BLaER1 treated with 17β-estradiol and CSF1 and Interleukin-3, amounts not matched to agents 10 nM and 100 nM (cell line): ENCODE measurements at regions not wholly inside any gene's neighbourhood (a gene's known extent, or its start where the extent isn't known, plus 50 kb on each side); places are given as distances from the start of the nearest gene placed in this dataset.
A peak's percentile ranks its signal among the peaks of the same experiment; 100 is the strongest.

Source experiments
- H3K27ac ChIP-seq, 11 experiments: shearing (Covaris generic); formaldehyde crosslinking; 2 replicates each; pipeline ENCODE4 v1.8.1; 2022
- H3K27me3 ChIP-seq, 11 experiments: shearing (Covaris generic); formaldehyde crosslinking; 2 replicates each; pipeline ENCODE4 v1.8.1; 2022
- H3K36me3 ChIP-seq, 11 experiments: shearing (Covaris generic); formaldehyde crosslinking; 2 replicates each; pipeline ENCODE4 v1.8.1; 2022
- H3K4me1 ChIP-seq, 10 experiments: shearing (Covaris generic); formaldehyde crosslinking; 2 replicates each; pipeline ENCODE4 v1.8.1; 2022
- H3K4me2 ChIP-seq, 11 experiments: shearing (Covaris generic); formaldehyde crosslinking; 2 replicates each; pipeline ENCODE4 v1.8.1; 2022
- H3K4me3 ChIP-seq, 10 experiments: shearing (Covaris generic); formaldehyde crosslinking; 2 replicates each; pipeline ENCODE4 v1.8.1; 2022
- H3K9ac ChIP-seq, 11 experiments: shearing (Covaris generic); formaldehyde crosslinking; 2 replicates each; pipeline ENCODE4 v1.8.1; 2022
- H3K9me3 ChIP-seq, 11 experiments: shearing (Covaris generic); formaldehyde crosslinking; replicated peaks in 1 of 11; 2 replicates each; pipeline ENCODE4 v1.8.1; 2022
- H4K20me1 ChIP-seq, 11 experiments: shearing (Covaris generic); formaldehyde crosslinking; 2 replicates each; pipeline ENCODE4 v1.8.1; 2022
- Cebpa-rat ChIP-seq, 11 experiments: shearing (Covaris generic); IDR thresholded peaks; 2 replicates each; pipeline ENCODE4 v1.8.1; 2022

DNA sequence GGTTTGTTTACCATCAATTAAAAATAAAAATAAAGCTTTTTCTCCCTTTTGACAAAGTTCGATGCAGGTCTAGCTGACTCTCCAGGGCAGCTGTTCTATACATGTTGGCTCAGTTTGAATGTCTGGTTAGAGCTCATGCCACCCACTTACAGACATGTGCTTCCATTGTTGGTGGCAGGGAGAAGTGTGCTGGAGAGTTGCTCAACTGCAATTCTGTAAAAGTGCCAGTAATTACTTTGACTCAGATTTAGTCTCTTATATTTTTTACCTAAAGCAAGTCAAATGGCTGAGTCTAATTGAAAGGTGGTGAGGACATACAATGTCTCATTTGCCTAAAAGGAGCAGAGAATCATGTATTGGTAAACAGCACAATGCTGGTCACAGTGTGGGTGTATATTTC, 609.1 kb upstream of the SYT4 start:
- Histone ChIP-seq H4K20me1 (no peaks in the 10 kb centered on the region), H3K9ac (no peak overlapping the region), H3K9me3 (no peaks in the 10 kb centered on the region), H3K4me2 (no peak overlapping the region), H3K4me3 (no peak overlapping the region), H3K36me3 (no peaks in the 10 kb centered on the region), H3K27me3 (no peaks in the 10 kb centered on the region), H3K27ac (no peak overlapping the region), H3K4me1 (no peaks in the 10 kb centered on the region)
- no peak for TF ChIP-seq Cebpa-rat (IDR thresholded peaks at IDR 0.05)

DNA sequence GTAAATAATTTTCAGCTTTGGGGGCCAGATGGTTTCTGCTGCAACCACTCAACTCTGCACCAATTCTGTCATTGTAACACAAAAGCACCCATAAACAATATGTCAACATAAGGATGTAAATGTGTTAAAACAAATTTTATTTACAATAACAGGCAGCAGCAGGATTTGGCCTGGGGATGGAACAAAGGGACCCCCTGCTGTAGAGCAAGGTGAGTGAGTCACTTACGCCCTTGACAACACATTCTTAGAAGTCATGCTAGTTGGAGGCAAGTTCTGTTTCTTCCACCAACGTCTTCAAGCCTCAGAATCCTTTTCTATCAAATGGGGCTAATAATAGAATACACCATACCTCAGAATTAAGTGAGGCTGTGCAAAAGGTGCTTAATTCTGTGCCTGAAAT, 610.2 kb upstream of the SYT4 start:
- Histone ChIP-seq H3K4me2 (no peak overlapping the region), H3K27me3 (no peaks in the 10 kb centered on the region), H3K9ac (no peak overlapping the region), H3K9me3 (no peaks in the 10 kb centered on the region), H3K36me3 (no peaks in the 10 kb centered on the region), H3K27ac (no peak overlapping the region), H4K20me1 (no peaks in the 10 kb centered on the region), H3K4me1 (no peaks in the 10 kb centered on the region), H3K4me3 (no peak overlapping the region)
- TF ChIP-seq Cebpa-rat (IDR thresholded peaks at IDR 0.05): no peak

DNA sequence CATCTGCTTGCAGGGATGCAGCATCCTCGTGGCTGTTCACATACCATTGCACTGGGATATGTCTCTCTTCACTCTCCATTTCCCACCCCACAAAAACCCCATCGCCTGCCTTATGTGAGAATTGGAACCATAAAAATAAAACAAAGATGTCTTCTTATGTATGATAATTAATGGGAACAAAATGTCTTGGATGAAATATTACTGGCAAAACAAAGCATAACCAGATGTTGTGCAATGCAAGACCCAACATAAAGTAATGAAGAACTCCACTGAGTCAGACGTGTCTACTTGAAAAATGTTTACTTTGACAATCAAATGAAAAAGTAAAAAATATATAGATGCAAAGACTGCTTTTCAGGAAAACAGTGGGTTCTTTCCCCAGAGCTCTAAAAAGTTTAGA, 611.3 kb upstream of the SYT4 start:
- Histone ChIP-seq H3K9ac (no peak overlapping the region), H3K4me3 (no peak overlapping the region), H4K20me1 (no peaks in the 10 kb centered on the region), H3K27ac (no peak overlapping the region), H3K27me3 (no peaks in the 10 kb centered on the region), H3K4me2 (no peak overlapping the region), H3K4me1 (no peaks in the 10 kb centered on the region), H3K9me3 (no peaks in the 10 kb centered on the region), H3K36me3 (no peaks in the 10 kb centered on the region)
- TF ChIP-seq Cebpa-rat (IDR thresholded peaks at IDR 0.05): no peak

DNA sequence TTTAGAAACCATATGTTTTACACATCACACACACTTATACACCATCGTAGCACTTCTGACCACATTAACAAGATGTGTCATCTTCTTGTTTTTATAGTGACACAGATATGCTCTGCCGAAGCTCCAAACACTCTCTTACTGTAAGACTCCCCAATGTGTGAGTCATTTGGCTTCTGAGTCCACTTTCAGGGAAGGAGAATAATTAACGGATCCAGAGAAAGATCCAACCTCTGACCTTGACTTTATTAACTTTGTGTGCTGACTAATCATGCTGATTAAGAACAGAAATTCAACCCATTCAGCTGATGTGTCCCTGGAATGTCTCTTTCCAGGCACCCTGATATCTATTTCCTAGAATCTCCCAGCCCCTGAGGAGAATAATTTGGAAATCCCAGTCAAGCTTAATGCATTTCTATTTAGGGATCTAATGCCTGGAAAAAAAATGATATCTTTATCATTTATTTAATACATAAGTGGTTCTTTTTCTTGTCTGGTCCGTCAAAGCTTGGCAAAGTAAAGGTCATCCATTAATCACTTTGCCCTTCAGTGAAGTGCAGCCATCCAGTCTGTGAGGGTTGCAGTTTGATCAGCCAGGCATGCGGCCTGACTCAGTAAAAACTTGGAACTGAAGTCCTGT, 615.8 kb upstream of the SYT4 start:
- no peak overlapping the region for H3K4me3 ChIP-seq
- no peak for TF ChIP-seq Cebpa-rat (IDR thresholded peaks at IDR 0.05)
- no peaks in the 10 kb centered on the region for H3K27me3 ChIP-seq
- H3K9me3 ChIP-seq: no peaks in the 10 kb centered on the region
- no peak overlapping the region for H3K4me2 ChIP-seq
- no peaks in the 10 kb centered on the region for H3K4me1 ChIP-seq
- no peak overlapping the region for H3K9ac ChIP-seq
- H3K36me3 ChIP-seq: no peaks in the 10 kb centered on the region
- no peaks in the 10 kb centered on the region for H4K20me1 ChIP-seq
- H3K27ac ChIP-seq: no peak overlapping the region

DNA sequence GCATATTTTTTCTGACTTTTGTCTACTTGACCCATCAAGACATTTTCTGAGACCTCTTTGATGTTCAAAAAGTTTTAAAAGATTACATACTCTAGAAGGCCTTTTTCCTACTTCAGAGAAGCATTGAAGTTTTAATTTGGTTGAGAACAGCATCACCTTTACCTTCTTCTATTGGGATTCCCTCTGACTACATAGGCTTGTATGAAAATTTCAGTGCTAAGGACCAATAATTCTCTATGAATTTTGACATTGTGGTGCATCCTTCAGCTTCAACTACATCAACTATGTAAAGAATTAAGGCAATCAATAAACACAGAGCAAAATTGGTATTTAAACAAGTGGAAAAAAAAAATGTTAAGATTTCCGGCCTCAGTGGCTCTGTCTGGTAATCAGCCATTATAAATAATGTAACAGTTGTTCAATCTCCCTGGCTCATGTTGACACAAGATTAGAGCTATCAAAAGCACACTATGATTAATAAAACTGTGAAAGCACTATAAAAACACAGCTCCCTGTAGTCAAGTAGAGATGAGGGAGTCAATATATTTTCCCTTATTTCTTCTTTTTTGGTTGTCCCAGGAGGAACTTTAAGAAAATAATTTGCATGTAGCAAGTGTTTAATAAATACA, 627.0 kb upstream of the SYT4 start:
- Histone ChIP-seq H3K9me3 (no peaks in the 10 kb centered on the region), H3K4me1 (no peaks in the 10 kb centered on the region), H3K36me3 (no peaks in the 10 kb centered on the region), H3K4me2 (no peak overlapping the region), H3K27ac (no peak overlapping the region), H3K27me3 (no peaks in the 10 kb centered on the region), H4K20me1 (no peaks in the 10 kb centered on the region), H3K9ac (no peak overlapping the region), H3K4me3 (no peak overlapping the region)
- no peak for TF ChIP-seq Cebpa-rat (IDR thresholded peaks at IDR 0.05)

DNA sequence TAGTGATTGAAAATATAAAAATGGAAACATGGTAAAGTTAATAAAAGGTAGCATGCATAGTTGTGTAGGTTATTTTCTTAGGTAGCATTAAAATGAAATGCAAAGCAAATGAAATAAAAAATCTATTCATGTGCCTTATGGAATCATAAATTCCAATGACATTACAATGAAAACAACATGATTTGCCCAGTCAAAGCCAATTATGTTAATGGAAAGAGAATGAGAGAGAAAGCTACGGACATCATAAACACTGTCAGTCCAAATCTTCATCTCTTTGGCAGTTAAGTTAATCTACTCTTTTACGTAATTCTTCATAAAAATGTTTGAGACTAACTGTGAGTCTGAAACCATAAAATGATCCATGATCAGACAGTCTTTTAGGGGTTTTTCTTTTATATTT, 636.7 kb upstream of the SYT4 start:
- Histone ChIP-seq H3K27ac (no peak overlapping the region), H3K27me3 (no peaks in the 10 kb centered on the region), H3K4me1 (peaks cover 0 to 20% (median 0%) of the 10 kb centered on the region in 10 experiments; a peak in 6 of 20 replicates), H4K20me1 (no peaks in the 10 kb centered on the region), H3K9me3 (no peaks in the 10 kb centered on the region), H3K4me2 (no peak overlapping the region), H3K9ac (no peak overlapping the region), H3K36me3 (no peaks in the 10 kb centered on the region), H3K4me3 (no peak overlapping the region)
- no peak for TF ChIP-seq Cebpa-rat (IDR thresholded peaks at IDR 0.05)

DNA sequence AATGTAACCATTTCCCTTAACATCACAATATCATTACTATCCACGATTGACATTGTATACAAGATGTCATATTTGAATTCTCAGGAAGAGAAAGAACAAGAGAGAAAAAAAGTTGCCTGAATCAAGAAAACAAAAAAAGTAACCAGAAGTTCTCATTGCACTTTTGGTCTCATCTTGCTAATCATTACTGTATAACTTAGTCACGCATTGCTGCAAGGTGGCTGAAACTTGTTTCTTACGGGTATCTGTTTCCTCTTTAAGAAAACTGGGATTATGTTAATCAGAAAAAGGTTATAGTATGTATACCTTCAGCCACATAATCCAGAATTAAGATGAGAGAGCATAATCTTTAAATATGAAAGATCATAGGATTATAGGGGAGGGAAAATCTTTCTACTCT, 639.7 kb upstream of the SYT4 start:
- H3K36me3 ChIP-seq: no peaks in the 10 kb centered on the region
- H3K27me3 ChIP-seq: no peaks in the 10 kb centered on the region
- TF ChIP-seq Cebpa-rat (IDR thresholded peaks at IDR 0.05): no peak

DNA sequence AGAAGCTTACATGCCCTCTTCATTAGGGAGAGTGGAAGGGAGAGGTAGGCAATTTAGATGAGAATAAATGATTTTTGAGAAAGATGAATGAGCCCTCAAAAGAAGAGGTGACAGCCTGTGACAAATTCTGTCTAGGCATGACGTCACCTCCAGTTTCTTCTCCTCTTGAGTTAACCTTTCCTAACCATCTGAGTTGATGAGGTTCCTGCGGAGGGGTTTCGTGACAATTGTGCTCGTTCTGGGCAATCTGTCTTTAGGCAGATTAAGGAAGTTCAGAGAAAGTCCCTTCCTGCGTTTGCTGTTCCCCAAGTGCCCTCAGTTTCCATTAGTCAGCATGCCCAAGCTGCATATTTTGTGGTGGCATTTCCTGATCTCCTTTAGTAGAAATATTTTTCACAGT, 640.2 kb upstream of the SYT4 start:
- H4K20me1 ChIP-seq: no peaks in the 10 kb centered on the region
- TF ChIP-seq Cebpa-rat (IDR thresholded peaks at IDR 0.05): no peak
- peaks cover 0 to 40% (median 0%) of the 10 kb centered on the region in 10 experiments; a peak in 6 of 20 replicates for H3K4me1 ChIP-seq
- no peaks in the 10 kb centered on the region for H3K9me3 ChIP-seq
- H3K27ac ChIP-seq: 0 out of 22 replicates have a peak overlapping the region, but pooled peaks of 1 of the 11 experiments have one; percentile 10
- no peaks in the 10 kb centered on the region for H3K36me3 ChIP-seq
- no peak overlapping the region for H3K9ac ChIP-seq
- no peak overlapping the region for H3K4me3 ChIP-seq
- peak overlapping the region in 3 of 11 experiments; percentile 37 to 61 (median 40); a peak in 5 of 22 replicates for H3K4me2 ChIP-seq
- H3K27me3 ChIP-seq: no peaks in the 10 kb centered on the region

More for the DNA sequence above, 639.7 kb upstream of the SYT4 start:
- H3K27ac ChIP-seq: 0 out of 22 replicates have a peak overlapping the region, but pooled peaks of 1 of the 11 experiments have one; percentile 10
- H3K4me1 ChIP-seq: peaks cover 0 to 40% (median 0%) of the 10 kb centered on the region in 10 experiments; a peak in 6 of 20 replicates
- no peaks in the 10 kb centered on the region for H4K20me1 ChIP-seq
- H3K9ac ChIP-seq: no peak overlapping the region
- no peak overlapping the region for H3K4me3 ChIP-seq
- H3K9me3 ChIP-seq: no peaks in the 10 kb centered on the region
- peak overlapping the region in 2 of 11 experiments; percentile 40 to 61; a peak in 4 of 22 replicates for H3K4me2 ChIP-seq

DNA sequence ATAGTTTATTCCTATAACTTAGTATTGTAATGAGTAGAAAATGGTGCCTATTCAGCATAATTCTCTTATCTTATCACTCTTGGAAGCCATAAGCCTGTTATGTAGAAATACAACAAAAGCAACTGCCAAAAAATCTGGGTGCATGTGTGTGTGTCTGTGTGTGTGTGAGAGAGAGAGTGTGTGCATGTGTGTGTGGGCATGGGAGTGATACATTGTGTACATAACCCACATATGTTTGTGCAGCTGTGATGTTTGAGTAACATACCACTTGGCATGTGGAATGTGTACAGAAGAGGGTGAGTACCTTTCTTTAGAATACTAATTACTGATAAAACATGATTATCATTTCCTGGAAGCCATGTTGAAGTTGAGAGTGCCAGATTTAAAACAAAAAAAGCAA, 642.3 kb upstream of the SYT4 start:
- Histone ChIP-seq H3K9me3 (no peaks in the 10 kb centered on the region), H3K9ac (no peak overlapping the region), H4K20me1 (no peaks in the 10 kb centered on the region), H3K4me3 (no peak overlapping the region), H3K27me3 (no peaks in the 10 kb centered on the region), H3K36me3 (no peaks in the 10 kb centered on the region), H3K4me2 (peak overlapping the region in 2 of 11 experiments; percentile 6 to 38; a peak in 2 of 22 replicates), H3K27ac (no peak overlapping the region), H3K4me1 (peaks cover 0 to 40% (median 0%) of the 10 kb centered on the region in 10 experiments; a peak in 6 of 20 replicates)
- no peak for TF ChIP-seq Cebpa-rat (IDR thresholded peaks at IDR 0.05)

DNA sequence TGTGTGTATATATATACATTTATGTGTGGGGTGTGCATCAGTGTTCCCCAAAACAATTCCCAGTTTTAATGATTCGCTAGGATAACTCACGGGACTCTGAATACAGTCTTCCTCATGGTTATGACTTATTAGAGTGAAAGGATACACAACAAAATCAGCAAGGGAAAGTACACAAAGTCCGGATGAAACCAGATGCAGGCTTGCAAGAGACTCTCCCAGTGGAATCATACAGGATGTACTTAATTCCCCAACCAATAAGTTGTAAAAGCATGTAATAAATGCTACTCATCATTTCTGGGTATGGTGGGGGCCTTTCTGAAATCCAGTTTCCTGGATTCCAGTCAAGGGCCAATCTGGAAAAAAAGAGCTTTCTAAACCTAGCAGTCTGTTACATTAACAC, 654.1 kb upstream of the SYT4 start:
- Histone ChIP-seq H3K4me3 (no peak overlapping the region), H3K36me3 (no peaks in the 10 kb centered on the region), H3K27ac (no peak overlapping the region), H3K4me2 (no peak overlapping the region), H4K20me1 (no peaks in the 10 kb centered on the region), H3K9ac (no peak overlapping the region), H3K9me3 (no peaks in the 10 kb centered on the region), H3K4me1 (no peaks in the 10 kb centered on the region), H3K27me3 (no peaks in the 10 kb centered on the region)
- no peak for TF ChIP-seq Cebpa-rat (IDR thresholded peaks at IDR 0.05)
